ENCODE measurements at regions not wholly inside any gene's neighbourhood (a gene's known extent, or its start where the extent isn't known, plus 50 kb on each side); places are given as distances from the start of the nearest gene placed in this dataset.
"Not testable (repeated sequence)": the region's sequence is repeated elsewhere in the genome, so short reads cannot be mapped to it uniquely, and the experiment has no call there.

- Mint-ChIP-seq H3K4me1 (ENCODE audit: low read depth) (peaks cover 2% of the 10 kb centered on the region), H3K27ac (no peak overlapping the region), H3K27me3 (no peaks in the 10 kb centered on the region), H3K4me3 (no peak overlapping the region), H3K36me3 (ENCODE audit: low read depth) (no peaks in the 10 kb centered on the region), H3K9me3 (no peaks in the 10 kb centered on the region)
- no peak for DNase-seq
Observed at GRCh38 chr21:32082466-32082865, 196.4 kb downstream of the MIS18A start.

- Mint-ChIP-seq H3K27me3 (peaks cover 7% of the 10 kb centered on the region), H3K9me3 (no peaks in the 10 kb centered on the region), H3K36me3 (ENCODE audit: low read depth) (no peaks in the 10 kb centered on the region), H3K4me1 (ENCODE audit: low read depth) (no peaks in the 10 kb centered on the region), H3K4me3 (no peak overlapping the region), H3K27ac (no peak overlapping the region)
- no peak for DNase-seq
Observed at GRCh38 chr21:32073593-32073992, 200.8 kb downstream of the HUNK start.

GRCh38 chr21:32073190-32073589 lies 200.4 kb downstream of the HUNK start:
- H3K27me3 Mint-ChIP-seq, result peaks cover 7% of the 10 kb centered on the region

GRCh38 chr21:32071620-32072019 lies 198.8 kb downstream of the HUNK start:
- not testable (repeated sequence) for H3K4me1 Mint-ChIP-seq (ENCODE audit: low read depth); H3K27ac Mint-ChIP-seq; DNase-seq; H3K36me3 Mint-ChIP-seq (ENCODE audit: low read depth); H3K27me3 Mint-ChIP-seq; H3K4me3 Mint-ChIP-seq; H3K9me3 Mint-ChIP-seq

More at GRCh38 chr21:32073190-32073589, 200.4 kb downstream of the HUNK start:
- no peaks in the 10 kb centered on the region for H3K4me1 Mint-ChIP-seq (ENCODE audit: low read depth)
- DNase-seq, result no peak
- no peaks in the 10 kb centered on the region for H3K36me3 Mint-ChIP-seq (ENCODE audit: low read depth)
- H3K4me3 Mint-ChIP-seq, result no peak overlapping the region
- H3K27ac Mint-ChIP-seq, result no peak overlapping the region
- no peaks in the 10 kb centered on the region for H3K9me3 Mint-ChIP-seq

- Mint-ChIP-seq H3K27ac (no peak overlapping the region), H3K4me1 (ENCODE audit: low read depth) (no peaks in the 10 kb centered on the region), H3K36me3 (ENCODE audit: low read depth) (no peaks in the 10 kb centered on the region), H3K4me3 (no peak overlapping the region), H3K27me3 (peaks cover 7% of the 10 kb centered on the region), H3K9me3 (no peaks in the 10 kb centered on the region)
- DNase-seq, result no peak
Observed at GRCh38 chr21:32070676-32071330, 198.0 kb downstream of the HUNK start.

GRCh38 chr21:32070126-32070525 lies 197.3 kb downstream of the HUNK start:
- DNase-seq, result no peak
- Mint-ChIP-seq H3K36me3 (ENCODE audit: low read depth) (no peaks in the 10 kb centered on the region), H3K4me1 (ENCODE audit: low read depth) (no peaks in the 10 kb centered on the region), H3K27ac (no peak overlapping the region), H3K4me3 (no peak overlapping the region), H3K27me3 (peaks cover 11% of the 10 kb centered on the region), H3K9me3 (no peaks in the 10 kb centered on the region)

GRCh38 chr21:32065654-32066053 lies 192.8 kb downstream of the HUNK start:
- no peak overlapping the region for H3K4me3 Mint-ChIP-seq
- no peaks in the 10 kb centered on the region for H3K4me1 Mint-ChIP-seq (ENCODE audit: low read depth)
- DNase-seq, result no peak
- H3K9me3 Mint-ChIP-seq, result no peaks in the 10 kb centered on the region
- peaks cover 5% of the 10 kb centered on the region for H3K27me3 Mint-ChIP-seq
- no peaks in the 10 kb centered on the region for H3K36me3 Mint-ChIP-seq (ENCODE audit: low read depth)
- no peak overlapping the region for H3K27ac Mint-ChIP-seq

GRCh38 chr21:32064281-32064910 lies 191.6 kb downstream of the HUNK start:
- Mint-ChIP-seq H3K27ac (no peak overlapping the region), H3K27me3 (peaks cover 5% of the 10 kb centered on the region), H3K9me3 (no peaks in the 10 kb centered on the region), H3K36me3 (ENCODE audit: low read depth) (no peaks in the 10 kb centered on the region), H3K4me3 (no peak overlapping the region), H3K4me1 (ENCODE audit: low read depth) (no peaks in the 10 kb centered on the region)
- no peak for DNase-seq

- no peak overlapping the region for H3K4me3 Mint-ChIP-seq
- H3K4me1 Mint-ChIP-seq (ENCODE audit: low read depth), result no peaks in the 10 kb centered on the region
- no peak overlapping the region for H3K27ac Mint-ChIP-seq
- DNase-seq, result no peak
- H3K27me3 Mint-ChIP-seq, result peaks cover 5% of the 10 kb centered on the region
- no peaks in the 10 kb centered on the region for H3K36me3 Mint-ChIP-seq (ENCODE audit: low read depth)
- no peaks in the 10 kb centered on the region for H3K9me3 Mint-ChIP-seq
Observed at GRCh38 chr21:32062591-32063227, 189.9 kb downstream of the HUNK start.

- H3K9me3 Mint-ChIP-seq, result no peaks in the 10 kb centered on the region
- no peak overlapping the region for H3K27ac Mint-ChIP-seq
- H3K36me3 Mint-ChIP-seq (ENCODE audit: low read depth), result no peaks in the 10 kb centered on the region
- peaks cover 5% of the 10 kb centered on the region for H3K27me3 Mint-ChIP-seq
- no peak overlapping the region for H3K4me3 Mint-ChIP-seq
- no peak for DNase-seq
- no peaks in the 10 kb centered on the region for H3K4me1 Mint-ChIP-seq (ENCODE audit: low read depth)
Observed at GRCh38 chr21:32061729-32062128, 188.9 kb downstream of the HUNK start.

GRCh38 chr21:32056791-32057190 lies 184.0 kb downstream of the HUNK start:
- no peaks in the 10 kb centered on the region for H3K4me1 Mint-ChIP-seq (ENCODE audit: low read depth)
- no peaks in the 10 kb centered on the region for H3K36me3 Mint-ChIP-seq (ENCODE audit: low read depth)
- no peak overlapping the region for H3K4me3 Mint-ChIP-seq
- H3K27me3 Mint-ChIP-seq, result peaks cover 6% of the 10 kb centered on the region
- DNase-seq, result no peak
- no peak overlapping the region for H3K27ac Mint-ChIP-seq
- H3K9me3 Mint-ChIP-seq, result peaks cover 13% of the 10 kb centered on the region

- Mint-ChIP-seq H3K4me3 (no peak overlapping the region), H3K27ac (no peak overlapping the region), H3K4me1 (ENCODE audit: low read depth) (no peaks in the 10 kb centered on the region), H3K36me3 (ENCODE audit: low read depth) (no peaks in the 10 kb centered on the region), H3K9me3 (peaks cover 18% of the 10 kb centered on the region), H3K27me3 (peaks cover 6% of the 10 kb centered on the region)
- DNase-seq, result no peak
Observed at GRCh38 chr21:32055305-32055704, 182.5 kb downstream of the HUNK start.
